ENCODE measurements at regions not wholly inside any gene's neighbourhood (a gene's known extent, or its start where the extent isn't known, plus 50 kb on each side); places are given as distances from the start of the nearest gene placed in this dataset.
"Not testable (repeated sequence)": the region's sequence is repeated elsewhere in the genome, so short reads cannot be mapped to it uniquely, and the experiment has no call there.

DNA sequence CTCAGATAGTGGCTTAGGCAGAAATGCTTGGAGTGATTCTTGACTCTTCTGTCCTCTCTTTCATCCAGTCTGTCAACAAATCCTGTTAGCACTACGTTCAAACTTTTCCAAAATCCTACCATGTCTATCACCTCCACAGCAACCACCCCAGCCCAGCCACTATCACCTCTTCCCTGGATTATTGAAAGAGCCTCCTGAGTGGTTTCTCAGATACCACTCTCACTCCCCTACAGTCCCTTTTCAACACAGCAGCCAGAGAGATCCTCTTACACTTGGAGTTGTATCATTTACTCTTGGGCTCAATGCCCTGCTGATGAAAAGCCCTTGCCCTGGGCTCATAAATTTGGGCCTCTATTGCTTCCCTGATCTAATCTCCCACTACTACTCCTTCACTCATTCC lies 218.9 kb downstream of the EXOC5 start:
- WGBS: 79% methylated on average over 1 of the region's 1 CpG
- Histone ChIP-seq H3K36me3 (no peaks in the 10 kb centered on the region), H3K27me3 (peaks cover 4% of the 10 kb centered on the region), H3K4me3 (no peak overlapping the region), H3K9me3 (no peaks in the 10 kb centered on the region), H3K4me1 (no peaks in the 10 kb centered on the region), H3K27ac (no peak overlapping the region)
- DNase-seq (ENCODE audit: low spot score in 2 of 2): no peak
- no peak for TF ChIP-seq POLR2A (IDR thresholded peaks at IDR 0.05)
- TF ChIP-seq, protein P1, sequence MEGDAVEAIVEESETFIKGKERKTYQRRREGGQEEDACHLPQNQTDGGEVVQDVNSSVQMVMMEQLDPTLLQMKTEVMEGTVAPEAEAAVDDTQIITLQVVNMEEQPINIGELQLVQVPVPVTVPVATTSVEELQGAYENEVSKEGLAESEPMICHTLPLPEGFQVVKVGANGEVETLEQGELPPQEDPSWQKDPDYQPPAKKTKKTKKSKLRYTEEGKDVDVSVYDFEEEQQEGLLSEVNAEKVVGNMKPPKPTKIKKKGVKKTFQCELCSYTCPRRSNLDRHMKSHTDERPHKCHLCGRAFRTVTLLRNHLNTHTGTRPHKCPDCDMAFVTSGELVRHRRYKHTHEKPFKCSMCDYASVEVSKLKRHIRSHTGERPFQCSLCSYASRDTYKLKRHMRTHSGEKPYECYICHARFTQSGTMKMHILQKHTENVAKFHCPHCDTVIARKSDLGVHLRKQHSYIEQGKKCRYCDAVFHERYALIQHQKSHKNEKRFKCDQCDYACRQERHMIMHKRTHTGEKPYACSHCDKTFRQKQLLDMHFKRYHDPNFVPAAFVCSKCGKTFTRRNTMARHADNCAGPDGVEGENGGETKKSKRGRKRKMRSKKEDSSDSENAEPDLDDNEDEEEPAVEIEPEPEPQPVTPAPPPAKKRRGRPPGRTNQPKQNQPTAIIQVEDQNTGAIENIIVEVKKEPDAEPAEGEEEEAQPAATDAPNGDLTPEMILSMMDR (IDR thresholded peaks at IDR 0.05): no peak
- TF ChIP-seq POLR2AphosphoS5 (IDR thresholded peaks at IDR 0.05): no peak
- no peak for TF ChIP-seq EP300 (IDR thresholded peaks at IDR 0.05)

DNA sequence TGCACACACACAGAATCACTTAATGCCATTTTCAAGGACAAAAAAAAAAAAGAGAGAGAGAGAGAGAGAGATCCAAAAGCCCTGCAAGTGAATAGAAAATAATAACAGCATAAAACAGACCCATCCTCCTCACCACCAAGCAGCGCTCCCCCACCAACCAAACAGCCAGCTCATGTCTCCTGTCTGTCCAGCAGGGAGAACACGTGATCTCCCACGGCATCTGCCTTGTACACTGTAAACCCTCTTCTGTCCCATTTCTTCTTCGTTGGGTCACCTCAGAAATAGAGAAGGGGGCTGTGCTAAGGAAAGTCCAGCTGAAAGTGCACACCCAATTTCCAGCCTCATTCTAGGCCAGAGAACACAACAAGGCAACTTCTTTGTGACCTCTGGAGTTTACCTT lies 222.5 kb downstream of the EXOC5 start:
- H3K27ac ChIP-seq: no peak overlapping the region
- WGBS: 86% methylated on average over 4 of the region's 4 CpGs
- no peak for TF ChIP-seq POLR2AphosphoS5 (IDR thresholded peaks at IDR 0.05)
- TF ChIP-seq, protein P1 (IDR thresholded peaks at IDR 0.05): no peak
- no peak for TF ChIP-seq POLR2A (IDR thresholded peaks at IDR 0.05)
- no peak for TF ChIP-seq EP300 (IDR thresholded peaks at IDR 0.05)
- no peaks in the 10 kb centered on the region for H3K9me3 ChIP-seq
- no peaks in the 10 kb centered on the region for H3K4me1 ChIP-seq
- no peaks in the 10 kb centered on the region for H3K27me3 ChIP-seq
- DNase-seq (ENCODE audit: low spot score in 2 of 2): no peak
- H3K36me3 ChIP-seq: no peaks in the 10 kb centered on the region
- no peak overlapping the region for H3K4me3 ChIP-seq

DNA sequence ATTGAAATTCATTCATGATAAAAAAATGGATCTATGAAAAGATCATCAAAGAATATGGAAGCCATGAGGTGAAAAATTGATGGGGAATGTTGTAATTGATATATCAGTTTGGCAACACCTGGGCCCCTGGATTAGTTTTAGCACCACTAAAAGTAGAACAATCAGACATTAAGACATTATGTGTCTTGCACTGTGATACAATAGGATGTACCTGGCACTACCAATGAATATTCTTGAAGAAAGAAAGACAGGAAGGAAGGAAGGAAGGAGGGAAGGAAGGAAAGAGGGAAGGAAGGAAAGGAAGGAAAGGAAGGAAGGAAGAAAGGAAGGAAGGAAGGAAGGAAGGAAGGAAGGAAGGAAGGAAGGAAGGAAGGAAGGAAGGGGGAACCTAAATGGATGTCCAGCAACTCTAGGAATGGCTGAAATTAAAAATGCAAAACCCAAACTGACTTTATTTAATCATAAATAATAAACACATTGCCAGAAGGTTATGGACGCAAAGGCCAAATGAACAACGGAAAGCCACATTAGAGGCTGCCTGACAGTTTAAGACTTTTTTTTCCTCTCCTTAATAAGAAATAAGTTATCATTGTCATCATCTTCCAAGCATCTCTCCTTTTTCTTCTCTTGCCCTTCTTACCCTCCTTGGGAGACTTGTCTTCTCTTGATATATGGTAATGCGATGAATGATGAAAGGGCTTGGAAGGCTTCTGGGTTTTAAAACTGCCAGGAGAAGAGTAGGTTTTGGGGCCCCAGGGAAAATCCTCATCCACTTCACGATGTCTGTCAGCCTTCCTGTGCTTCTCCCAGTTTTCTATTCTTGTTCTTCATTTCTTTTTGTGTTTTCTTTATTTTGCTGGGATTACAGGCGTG lies 224.4 kb downstream of the EXOC5 start:
- WGBS: 64% methylated on average over 5 of the region's 5 CpGs
- H3K27ac ChIP-seq; H3K4me1 ChIP-seq; H3K36me3 ChIP-seq; H3K4me3 ChIP-seq; H3K9me3 ChIP-seq; DNase-seq (ENCODE audit: low spot score in 2 of 2); H3K27me3 ChIP-seq: not testable (repeated sequence)

DNA sequence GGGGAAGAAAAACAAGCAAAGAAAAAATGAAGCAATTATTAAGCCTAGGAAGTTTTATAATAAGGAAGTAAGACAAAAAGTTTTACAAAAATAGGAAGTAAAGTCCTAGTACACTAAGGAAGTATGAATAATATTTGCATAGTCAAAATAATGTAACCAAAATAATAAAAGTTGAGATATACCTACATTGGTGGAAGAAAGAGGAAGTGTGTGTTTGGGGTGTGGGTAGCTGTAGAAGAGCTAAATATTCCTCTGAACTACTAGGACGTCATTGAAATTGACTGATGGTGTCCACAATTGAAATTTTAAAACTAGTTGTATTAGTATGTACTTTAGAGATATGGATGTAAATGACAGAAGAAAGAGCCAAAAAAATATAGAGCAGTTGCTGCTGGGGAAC lies 228.4 kb upstream of the OTX2 start:
- WGBS: 64% methylated on average over 1 of the region's 1 CpG
- H3K4me3 ChIP-seq: no peak overlapping the region
- no peaks in the 10 kb centered on the region for H3K36me3 ChIP-seq
- no peaks in the 10 kb centered on the region for H3K4me1 ChIP-seq
- no peak for DNase-seq (ENCODE audit: low spot score in 2 of 2)
- no peaks in the 10 kb centered on the region for H3K9me3 ChIP-seq
- H3K27me3 ChIP-seq: no peaks in the 10 kb centered on the region
- H3K27ac ChIP-seq: no peak overlapping the region
- no peak for TF ChIP-seq EP300 (IDR thresholded peaks at IDR 0.05)
- TF ChIP-seq, protein P1 (IDR thresholded peaks at IDR 0.05): no peak
- no peak for TF ChIP-seq POLR2A (IDR thresholded peaks at IDR 0.05)
- TF ChIP-seq POLR2AphosphoS5 (IDR thresholded peaks at IDR 0.05): no peak

DNA sequence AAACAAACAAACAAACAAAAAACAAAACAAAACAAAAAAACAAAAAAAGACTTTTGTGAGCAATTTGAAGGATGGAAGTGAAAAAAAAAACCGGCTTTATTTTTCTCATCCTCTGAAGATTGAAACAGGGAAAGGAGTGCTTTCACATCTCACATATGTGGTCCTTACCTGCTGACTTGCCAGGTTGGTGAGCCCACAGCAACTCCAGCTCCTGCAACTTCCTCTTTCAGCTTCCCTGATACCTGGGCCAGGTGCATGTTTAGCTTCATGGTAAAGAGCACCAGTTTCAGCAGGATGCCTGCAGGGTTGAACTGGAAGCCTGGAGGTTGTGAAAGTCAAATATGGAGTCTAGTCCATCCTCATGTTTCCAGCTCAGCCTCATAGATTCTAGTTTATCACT lies 221.2 kb upstream of the OTX2 start:
- no peaks in the 10 kb centered on the region for H3K36me3 ChIP-seq
- H3K27me3 ChIP-seq: no peaks in the 10 kb centered on the region
- DNase-seq (ENCODE audit: low spot score in 2 of 2): no peak
- WGBS: 88% methylated on average over 1 of the region's 1 CpG
- no peaks in the 10 kb centered on the region for H3K4me1 ChIP-seq
- TF ChIP-seq, protein P1 (IDR thresholded peaks at IDR 0.05): no peak
- no peak for TF ChIP-seq POLR2AphosphoS5 (IDR thresholded peaks at IDR 0.05)
- TF ChIP-seq EP300 (IDR thresholded peaks at IDR 0.05): no peak
- no peak for TF ChIP-seq POLR2A (IDR thresholded peaks at IDR 0.05)
- no peak overlapping the region for H3K27ac ChIP-seq
- no peak overlapping the region for H3K4me3 ChIP-seq
- peaks cover 8% of the 10 kb centered on the region for H3K9me3 ChIP-seq

Data from suprapubic skin (tissue), 4 donors.